ENCODE measurements at regions not wholly inside any gene's neighbourhood (a gene's known extent, or its start where the extent isn't known, plus 50 kb on each side); places are given as distances from the start of the nearest gene placed in this dataset.

GRCh38 chr20:53718142-53719021, 124.7 kb upstream of the ZNF217 start:
- H3K36me3 ChIP-seq (replicated peaks in 1 of 2; ENCODE audit: insufficient read depth in 1 of 2, low read depth in 2 of 2): no peaks in the 10 kb centered on the region
- DNase-seq (no peak), ATAC-seq (no peak)
- H3K4me3 ChIP-seq: no peak overlapping the region
- TF ChIP-seq CTCF (IDR thresholded peaks at IDR 0.05) (no peak), POLR2A (IDR thresholded peaks at IDR 0.05) (no peak)
- 84 to 88% methylated on average over 13 of the region's 13 CpGs for WGBS, 2 donors
- no peak overlapping the region for H3K27ac ChIP-seq
- H3K4me1 ChIP-seq: no peaks in the 10 kb centered on the region
- H3K27me3 ChIP-seq: no peaks in the 10 kb centered on the region
- H3K9me3 ChIP-seq: no peaks in the 10 kb centered on the region
- intact Hi-C loops (cut with DNase I): no loop called here

- DNase-seq (no peak), ATAC-seq (no peak)
- Histone ChIP-seq H3K27ac (no peak overlapping the region), H3K4me1 (peaks cover 4% of the 10 kb centered on the region), H3K4me3 (no peak overlapping the region), H3K36me3 (replicated peaks in 1 of 2; ENCODE audit: insufficient read depth in 1 of 2, low read depth in 2 of 2) (no peaks in the 10 kb centered on the region), H3K9me3 (no peaks in the 10 kb centered on the region), H3K27me3 (no peaks in the 10 kb centered on the region)
- intact Hi-C loops (cut with DNase I): no loop called here
- 62 to 71% methylated on average over 6 of the region's 6 CpGs for WGBS, 2 donors
- TF ChIP-seq POLR2A (IDR thresholded peaks at IDR 0.05) (no peak), CTCF (IDR thresholded peaks at IDR 0.05) (no peak)
Observed at GRCh38 chr20:53716395-53716794, 122.8 kb upstream of the ZNF217 start.

GRCh38 chr20:53714524-53714923, 120.9 kb upstream of the ZNF217 start:
- H3K36me3 ChIP-seq (replicated peaks in 1 of 2; ENCODE audit: insufficient read depth in 1 of 2, low read depth in 2 of 2): no peaks in the 10 kb centered on the region
- no peak overlapping the region for H3K4me3 ChIP-seq
- H3K4me1 ChIP-seq: peaks cover 4% of the 10 kb centered on the region
- no peaks in the 10 kb centered on the region for H3K9me3 ChIP-seq
- H3K27ac ChIP-seq: no peak overlapping the region
- intact Hi-C loops (cut with DNase I): no loop called here
- no peaks in the 10 kb centered on the region for H3K27me3 ChIP-seq
- ATAC-seq (no peak), DNase-seq (no peak)
- 93 to 98% methylated on average over 2 to 4 of the region's 4 CpGs for WGBS, 2 donors
- TF ChIP-seq POLR2A (IDR thresholded peaks at IDR 0.05): no peak
- no peak for TF ChIP-seq CTCF (IDR thresholded peaks at IDR 0.05)

- H3K36me3 ChIP-seq (replicated peaks in 1 of 2; ENCODE audit: insufficient read depth in 1 of 2, low read depth in 2 of 2): no peaks in the 10 kb centered on the region
- no peaks in the 10 kb centered on the region for H3K9me3 ChIP-seq
- intact Hi-C loops (cut with DNase I): no loop called here
- H3K4me3 ChIP-seq: no peak overlapping the region
- no peak for ATAC-seq
- WGBS, 2 donors: 82% methylated on average over 13 to 17 of the region's 17 CpGs
- no peak for DNase-seq
- TF ChIP-seq POLR2A (IDR thresholded peaks at IDR 0.05) (no peak), CTCF (IDR thresholded peaks at IDR 0.05) (no peak)
- no peak overlapping the region for H3K27ac ChIP-seq
- H3K27me3 ChIP-seq: no peaks in the 10 kb centered on the region
- H3K4me1 ChIP-seq: peaks cover 4% of the 10 kb centered on the region
Observed at GRCh38 chr20:53713328-53714056, 119.9 kb upstream of the ZNF217 start.

Measured in body of pancreas (tissue), 4 donors.